Panc1 (cell line): ENCODE measurements at regions not wholly inside any gene's neighbourhood (a gene's known extent, or its start where the extent isn't known, plus 50 kb on each side); places are given as distances from the start of the nearest gene placed in this dataset.

Source experiments
- ATAC-seq: fragments of 200-7000 bp; cut with Tn5 transposase; 2 replicates; pipeline ENCODE4 v1.9.1; 2020; ENCODE audit warnings: mild to moderate bottlenecking, moderate library complexity
- BruUV-seq: library from RNA; stranded (reverse); fragments of 400-500 nt; replicated peaks from 2 replicates; lab custom pipeline; 2021; lab: Mats Ljungman, UMichigan
- CTCF ChIA-PET: fragments of 300-600 bp; sonication (Branson Sonifier 250); formaldehyde crosslinking; loops from one replicate; lab custom pipeline; 2022; ENCODE audit warnings: antibody characterized with exemption; lab: Charles Lee
- POLR2A ChIA-PET: fragments of 300-600 bp; sonication (Branson Sonifier 250); formaldehyde crosslinking; loops from one replicate; lab custom pipeline; 2022; ENCODE audit warnings: antibody characterized with exemption; lab: Charles Lee
- DNase-seq: peaks from one replicate; pipeline ENCODE4 v3.0.0-alpha.2; 2010; ENCODE audit warnings: low read depth, low spot score
- H3K27ac ChIP-seq: 2 replicates; pipeline ENCODE4 v1.5.1; 2011; ENCODE audit warnings: mild to moderate bottlenecking, low read length, inconsistent platforms
- H3K27me3 ChIP-seq: fragments of 200-500 bp; sonication (Bioruptor generic); 2 replicates; pipeline ENCODE4 v1.6.0; 2014; ENCODE audit warnings: low read length, inconsistent platforms; ENCODE audit not compliant: control insufficient read depth, insufficient read depth
- H3K36me3 ChIP-seq: fragments of 200-500 bp; sonication (Bioruptor generic); 2 replicates; pipeline ENCODE4 v1.5.1; 2014; ENCODE audit warnings: inconsistent platforms, mild to moderate bottlenecking, low read length, moderate library complexity; ENCODE audit not compliant: control insufficient read depth, insufficient read depth
- H3K4me1 ChIP-seq: 2 replicates; pipeline ENCODE4 v1.5.1; 2011; ENCODE audit warnings: inconsistent platforms, mild to moderate bottlenecking, low read length, moderate library complexity; ENCODE audit not compliant: control insufficient read depth, insufficient read depth
- H3K4me3 ChIP-seq, 2 experiments: 2 replicates each; pipeline ENCODE4 v1.5.1; 2011 to 2012; ENCODE audit warnings: low read depth in 2 of 2, low read length in 2 of 2, mild to moderate bottlenecking in 2 of 2, inconsistent platforms in 1 of 2, moderate library complexity in 1 of 2
- H3K9me3 ChIP-seq: fragments of 200-500 bp; sonication (Bioruptor generic); 2 replicates; pipeline ENCODE4 v1.5.1; 2014; ENCODE audit warnings: low read depth, mild to moderate bottlenecking, inconsistent platforms, low read length, moderate library complexity; ENCODE audit not compliant: control insufficient read depth, insufficient read depth
- POLR2AphosphoS5 ChIP-seq: IDR thresholded peaks from 2 replicates; pipeline ENCODE4 v1.6.1; 2012; ENCODE audit warnings: mild to moderate bottlenecking, low read depth, low read length, moderate library complexity
- SIN3A ChIP-seq: IDR thresholded peaks from 2 replicates; pipeline ENCODE4 v1.6.1; 2012; ENCODE audit warnings: low read depth, mild to moderate bottlenecking, low read length, moderate library complexity, borderline replicate concordance; ENCODE audit not compliant: insufficient read depth
- TCF7L2 ChIP-seq: IDR thresholded peaks from 2 replicates; pipeline ENCODE4 v1.6.1; 2011; ENCODE audit warnings: mild to moderate bottlenecking, low read depth, low read length, inconsistent platforms
- in situ Hi-C: cut with HindIII; loops from 2 replicates; pipeline ENCODE4 v1.10.0; 2016; ENCODE audit warnings: low sequenced_read_pairs, low pct_unique_long_range_greater_than_20kb
- intact Hi-C: fragments of 100-400 bp; cut with micrococcal nuclease; formaldehyde crosslinking; loops from one replicate; pipeline ENCODE4 v1.10.0; 2022; ENCODE audit not compliant: unreplicated experiment
- TF ChIP-seq, protein P1 (sequence below), 2 experiments: IDR thresholded peaks; 2 replicates each; pipeline ENCODE4 v1.6.1; 2011 to 2012; ENCODE audit warnings: low read depth in 2 of 2, control low read depth in 1 of 2, low read length in 1 of 2, mild to moderate bottlenecking in 1 of 2, moderate library complexity in 1 of 2; ENCODE audit not compliant: insufficient read depth in 1 of 2
- TF ChIP-seq, protein P2 (sequence below): fragments of 450-650 bp; IDR thresholded peaks from 2 replicates; pipeline ENCODE4 v1.5.1; 2017; ENCODE audit warnings: mild to moderate bottlenecking

DNA sequence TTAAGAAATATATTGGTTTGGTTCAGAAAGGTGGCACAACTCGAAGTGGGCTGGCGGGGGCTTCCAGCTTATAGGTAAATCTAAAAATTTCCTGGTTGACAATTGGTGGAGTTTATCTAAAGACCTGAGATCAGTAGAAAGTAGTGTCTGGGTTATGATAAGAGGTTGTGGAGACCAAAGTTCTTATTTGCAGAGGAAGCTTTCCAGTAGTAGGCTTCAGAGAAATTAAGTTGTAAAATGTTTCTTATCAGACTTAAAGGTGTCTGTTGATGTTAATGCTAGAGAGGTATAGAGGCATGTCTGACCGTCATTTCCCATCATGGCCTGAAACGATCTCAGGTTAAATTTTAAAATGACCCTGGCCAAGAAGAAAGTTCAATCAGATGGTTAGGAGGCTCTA lies 565.2 kb upstream of the DPPA4 start:
- no peaks in the 10 kb centered on the region for H3K36me3 ChIP-seq
- intact Hi-C loops: no loop called here
- POLR2A ChIA-PET: no interaction called here
- no peak for DNase-seq
- no peaks in the 10 kb centered on the region; the same call in 1 of the 2 replicates for H3K9me3 ChIP-seq
- CTCF ChIA-PET: no interaction called here
- no peak for ATAC-seq
- no peaks in the 10 kb centered on the region for H3K27me3 ChIP-seq
- TF ChIP-seq, protein P1, sequence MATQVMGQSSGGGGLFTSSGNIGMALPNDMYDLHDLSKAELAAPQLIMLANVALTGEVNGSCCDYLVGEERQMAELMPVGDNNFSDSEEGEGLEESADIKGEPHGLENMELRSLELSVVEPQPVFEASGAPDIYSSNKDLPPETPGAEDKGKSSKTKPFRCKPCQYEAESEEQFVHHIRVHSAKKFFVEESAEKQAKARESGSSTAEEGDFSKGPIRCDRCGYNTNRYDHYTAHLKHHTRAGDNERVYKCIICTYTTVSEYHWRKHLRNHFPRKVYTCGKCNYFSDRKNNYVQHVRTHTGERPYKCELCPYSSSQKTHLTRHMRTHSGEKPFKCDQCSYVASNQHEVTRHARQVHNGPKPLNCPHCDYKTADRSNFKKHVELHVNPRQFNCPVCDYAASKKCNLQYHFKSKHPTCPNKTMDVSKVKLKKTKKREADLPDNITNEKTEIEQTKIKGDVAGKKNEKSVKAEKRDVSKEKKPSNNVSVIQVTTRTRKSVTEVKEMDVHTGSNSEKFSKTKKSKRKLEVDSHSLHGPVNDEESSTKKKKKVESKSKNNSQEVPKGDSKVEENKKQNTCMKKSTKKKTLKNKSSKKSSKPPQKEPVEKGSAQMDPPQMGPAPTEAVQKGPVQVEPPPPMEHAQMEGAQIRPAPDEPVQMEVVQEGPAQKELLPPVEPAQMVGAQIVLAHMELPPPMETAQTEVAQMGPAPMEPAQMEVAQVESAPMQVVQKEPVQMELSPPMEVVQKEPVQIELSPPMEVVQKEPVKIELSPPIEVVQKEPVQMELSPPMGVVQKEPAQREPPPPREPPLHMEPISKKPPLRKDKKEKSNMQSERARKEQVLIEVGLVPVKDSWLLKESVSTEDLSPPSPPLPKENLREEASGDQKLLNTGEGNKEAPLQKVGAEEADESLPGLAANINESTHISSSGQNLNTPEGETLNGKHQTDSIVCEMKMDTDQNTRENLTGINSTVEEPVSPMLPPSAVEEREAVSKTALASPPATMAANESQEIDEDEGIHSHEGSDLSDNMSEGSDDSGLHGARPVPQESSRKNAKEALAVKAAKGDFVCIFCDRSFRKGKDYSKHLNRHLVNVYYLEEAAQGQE (IDR thresholded peaks at IDR 0.05; ENCODE audit: insufficient read depth in 1 of 2, low read depth in 2 of 2, low read length in 1 of 2): no peak
- TF ChIP-seq, protein P2, sequence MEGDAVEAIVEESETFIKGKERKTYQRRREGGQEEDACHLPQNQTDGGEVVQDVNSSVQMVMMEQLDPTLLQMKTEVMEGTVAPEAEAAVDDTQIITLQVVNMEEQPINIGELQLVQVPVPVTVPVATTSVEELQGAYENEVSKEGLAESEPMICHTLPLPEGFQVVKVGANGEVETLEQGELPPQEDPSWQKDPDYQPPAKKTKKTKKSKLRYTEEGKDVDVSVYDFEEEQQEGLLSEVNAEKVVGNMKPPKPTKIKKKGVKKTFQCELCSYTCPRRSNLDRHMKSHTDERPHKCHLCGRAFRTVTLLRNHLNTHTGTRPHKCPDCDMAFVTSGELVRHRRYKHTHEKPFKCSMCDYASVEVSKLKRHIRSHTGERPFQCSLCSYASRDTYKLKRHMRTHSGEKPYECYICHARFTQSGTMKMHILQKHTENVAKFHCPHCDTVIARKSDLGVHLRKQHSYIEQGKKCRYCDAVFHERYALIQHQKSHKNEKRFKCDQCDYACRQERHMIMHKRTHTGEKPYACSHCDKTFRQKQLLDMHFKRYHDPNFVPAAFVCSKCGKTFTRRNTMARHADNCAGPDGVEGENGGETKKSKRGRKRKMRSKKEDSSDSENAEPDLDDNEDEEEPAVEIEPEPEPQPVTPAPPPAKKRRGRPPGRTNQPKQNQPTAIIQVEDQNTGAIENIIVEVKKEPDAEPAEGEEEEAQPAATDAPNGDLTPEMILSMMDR: no peak
- TF ChIP-seq SIN3A: no peak
- no peak for TF ChIP-seq POLR2AphosphoS5
- TF ChIP-seq TCF7L2: no peak
- no peaks in the 10 kb centered on the region; the same call in 1 of the 2 replicates for H3K4me1 ChIP-seq
- in situ Hi-C loops: no loop called here
- no TSS peak for BruUV-seq
- no peak overlapping the region for H3K4me3 ChIP-seq
- H3K27ac ChIP-seq: no peak overlapping the region

DNA sequence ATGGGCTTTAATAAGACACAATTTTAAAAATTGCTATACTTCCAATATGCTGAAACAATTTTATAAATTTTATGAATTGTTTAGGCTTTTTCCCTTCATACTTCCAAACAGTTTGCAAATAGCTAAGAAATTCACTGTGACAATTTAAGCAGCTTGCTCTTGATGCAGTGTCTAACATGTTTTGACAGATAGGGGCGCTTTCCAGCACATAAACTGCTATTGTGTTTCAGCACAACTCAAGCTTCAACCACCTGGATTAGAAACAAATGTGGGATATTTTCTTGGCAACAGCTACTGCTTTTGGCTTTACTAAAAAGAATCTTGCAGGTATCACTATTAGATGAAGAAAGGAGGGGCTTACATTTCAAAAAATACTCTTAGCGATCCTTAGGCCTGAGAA lies 565.8 kb upstream of the DPPA4 start:
- in situ Hi-C loops: no loop called here
- H3K4me1 ChIP-seq: no peaks in the 10 kb centered on the region; the same call in 1 of the 2 replicates
- H3K9me3 ChIP-seq: no peaks in the 10 kb centered on the region; the same call in 1 of the 2 replicates
- ChIA-PET CTCF (no interaction called here), POLR2A (no interaction called here)
- no peak overlapping the region for H3K4me3 ChIP-seq
- intact Hi-C loops: no loop called here
- DNase-seq (no peak), ATAC-seq (no peak)
- no TSS peak for BruUV-seq
- no peaks in the 10 kb centered on the region for H3K27me3 ChIP-seq
- no peak overlapping the region for H3K27ac ChIP-seq
- H3K36me3 ChIP-seq: no peaks in the 10 kb centered on the region
- TF ChIP-seq, protein P1 (IDR thresholded peaks at IDR 0.05; ENCODE audit: insufficient read depth in 1 of 2, low read depth in 2 of 2, low read length in 1 of 2): no peak
- TF ChIP-seq, protein P2: peak; percentile 8; the same call in 1 of the 2 replicates
